HG02970 (cell line): ENCODE measurements at regions not wholly inside any gene's neighbourhood (a gene's known extent, or its start where the extent isn't known, plus 50 kb on each side); places are given as distances from the start of the nearest gene placed in this dataset.
"Not testable (repeated sequence)": the region's sequence is repeated elsewhere in the genome, so short reads cannot be mapped to it uniquely, and the experiment has no call there.

ENCODE experiments used
- ATAC-seq: cut with Tn5 transposase; IDR thresholded peaks from one replicate; pipeline ENCODE4 v1.9.1; 2021; ENCODE audit warnings: mild to moderate bottlenecking, moderate library complexity, moderate number of reproducible peaks; ENCODE audit not compliant: unreplicated experiment, low FRiP score

DNA sequence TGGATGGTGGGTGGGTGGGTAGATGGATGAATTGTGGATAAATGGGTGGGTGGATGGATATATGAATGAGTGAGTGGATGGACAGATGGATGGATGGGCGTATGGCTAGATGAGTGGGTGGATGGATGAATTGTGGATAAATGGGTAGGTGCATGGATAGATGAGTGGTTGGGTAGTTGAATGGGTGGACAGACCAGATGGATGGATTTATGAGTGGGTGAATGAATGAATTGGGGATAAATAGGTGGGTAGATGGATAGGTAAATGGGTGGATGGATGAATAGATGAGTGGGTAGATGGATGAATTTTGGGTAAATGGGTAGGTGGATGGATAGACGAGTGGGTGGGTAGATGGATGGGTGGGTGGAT, 108.7 kb downstream of the NPIPB11 start:
- ATAC-seq = not testable (repeated sequence)

DNA sequence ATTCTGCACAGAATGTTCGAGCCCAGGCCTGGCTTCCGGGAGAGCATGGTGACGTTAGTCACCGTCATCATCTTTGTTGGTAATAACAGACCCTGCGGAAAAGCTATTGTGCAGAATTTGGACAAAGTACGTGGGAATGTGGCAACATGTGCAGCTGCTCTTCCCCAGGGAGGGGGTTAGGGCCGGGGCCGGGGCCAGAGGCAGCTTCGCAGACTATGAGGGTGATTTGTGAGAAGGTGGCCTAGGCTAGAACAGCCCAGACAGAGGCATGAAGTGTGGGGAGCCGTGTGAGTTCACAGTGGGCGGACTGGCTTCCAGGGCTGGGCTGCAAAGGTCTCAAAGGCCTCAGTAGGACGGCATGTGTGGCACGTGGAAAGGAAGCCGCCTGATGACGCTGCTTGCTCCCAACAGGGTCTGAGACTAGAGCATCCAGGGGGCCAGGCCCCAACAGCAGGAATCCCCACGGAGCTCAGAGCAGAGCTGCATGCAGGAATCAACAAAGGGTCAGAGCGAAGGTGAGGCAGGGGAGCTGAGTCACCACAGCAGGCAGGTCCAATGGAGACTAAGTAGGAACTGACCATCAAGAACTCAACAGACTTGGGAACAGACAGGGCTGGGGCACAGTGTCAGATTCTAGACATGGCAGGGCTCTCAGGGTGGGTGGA, 109.2 kb downstream of the NPIPB11 start:
- ATAC-seq = not testable (repeated sequence)

DNA sequence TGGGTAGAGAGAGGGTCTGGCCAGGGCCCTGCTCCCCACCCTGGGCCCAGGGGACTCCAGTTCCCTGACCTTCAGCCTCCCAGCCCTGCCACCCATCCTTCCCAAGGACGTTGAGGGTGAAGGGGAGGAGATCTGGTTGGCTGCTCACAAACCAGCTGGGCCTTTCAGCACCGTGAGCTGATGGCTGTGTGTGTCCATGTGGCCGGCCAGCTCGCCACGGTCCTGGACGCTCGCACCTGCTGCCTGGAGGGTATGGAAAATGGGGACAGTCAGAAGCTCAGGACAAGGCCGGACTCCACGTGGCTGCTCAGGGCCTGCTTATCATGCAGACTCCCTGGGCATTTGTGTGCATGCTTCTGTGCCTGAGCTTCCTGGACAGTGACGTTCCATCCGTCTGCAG, 110.3 kb downstream of the NPIPB11 start:
- ATAC-seq = not testable (repeated sequence)

DNA sequence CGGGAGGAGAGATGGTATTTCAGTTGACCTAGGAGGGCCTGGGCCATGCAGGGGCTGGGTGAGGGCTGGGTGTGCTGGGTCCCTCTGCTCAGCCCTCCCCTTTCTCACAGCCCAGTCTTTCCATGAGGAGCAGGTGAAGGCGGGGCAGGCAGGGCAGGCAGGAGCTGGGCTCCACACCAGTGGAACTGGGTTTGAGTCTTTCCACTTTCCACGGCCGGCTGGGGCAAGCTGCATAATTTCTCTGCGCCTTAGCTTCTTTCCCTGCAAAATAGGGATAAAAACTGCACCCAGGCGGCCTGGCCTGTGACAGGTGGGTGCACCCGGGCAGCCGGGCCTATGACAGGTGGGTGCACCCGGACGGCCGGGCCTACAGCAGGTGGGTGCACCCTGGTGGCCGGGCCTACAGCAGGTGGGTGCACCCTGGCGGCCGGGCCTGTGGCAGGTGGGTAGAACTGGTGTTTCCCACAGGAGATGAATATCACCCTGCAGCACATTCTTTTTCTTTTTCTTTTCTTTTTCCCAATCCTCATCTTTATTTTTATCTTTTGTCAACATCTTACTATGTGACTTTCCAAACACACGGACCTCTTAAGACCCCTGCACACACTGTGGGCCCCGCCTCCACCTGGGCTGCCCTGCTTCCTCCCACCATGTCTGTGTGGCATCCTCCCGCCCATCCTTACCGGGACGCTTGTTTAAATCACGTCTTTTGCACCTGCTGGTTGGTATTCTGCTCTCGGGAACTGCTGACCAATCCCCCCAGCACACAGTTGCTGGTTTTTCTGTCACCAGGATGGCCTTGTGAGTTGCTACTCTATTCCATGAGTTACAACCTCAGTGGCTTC, 111.3 kb downstream of the NPIPB11 start:
- not testable (repeated sequence) for ATAC-seq

DNA sequence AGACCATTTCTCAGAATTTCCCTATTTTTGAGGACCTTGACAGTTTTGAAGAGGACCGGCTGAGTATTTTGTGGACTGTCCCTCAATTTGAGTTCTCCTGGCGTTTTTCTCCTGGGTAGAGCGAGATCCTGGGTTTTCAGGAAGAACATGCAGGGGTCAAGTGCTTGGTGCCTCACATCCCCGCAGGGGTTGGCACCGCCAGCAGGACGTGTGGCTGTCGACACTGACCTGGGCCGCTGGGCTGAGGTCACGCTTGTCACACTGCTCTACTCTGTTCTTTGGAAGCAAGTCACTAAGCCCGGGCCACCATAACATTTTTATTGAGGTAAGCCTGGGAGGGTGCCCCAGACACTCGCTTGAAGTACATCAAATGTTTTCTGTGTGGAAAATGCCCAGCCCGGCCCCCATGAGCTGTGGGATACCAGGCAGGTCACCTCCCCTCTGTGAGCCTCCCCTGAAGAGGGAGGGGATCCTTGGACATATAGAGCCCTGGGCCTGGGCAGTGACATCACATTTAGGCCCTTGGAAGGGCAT, 112.0 kb downstream of the NPIPB11 start:
- ATAC-seq = not testable (repeated sequence)

DNA sequence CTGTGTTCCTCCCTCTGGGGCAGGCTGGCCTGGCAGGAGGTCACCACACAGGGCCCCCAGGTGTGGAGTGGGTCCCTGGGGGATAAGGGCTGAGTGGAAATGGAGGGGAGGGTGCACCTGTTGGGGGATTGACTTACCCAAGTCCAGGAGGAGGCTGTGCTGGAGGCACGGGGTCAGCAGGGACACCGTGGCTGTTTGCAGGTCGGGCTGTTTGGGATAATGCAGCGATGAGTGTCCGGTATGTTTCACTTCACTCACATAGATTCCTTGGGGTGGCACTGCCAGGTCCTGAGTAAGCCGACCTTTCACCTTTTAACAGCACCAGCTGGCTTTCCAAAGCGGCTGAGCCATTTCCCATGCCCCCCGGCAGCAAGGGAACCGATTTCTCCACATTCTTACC, 113.0 kb downstream of the NPIPB11 start:
- not testable (repeated sequence) for ATAC-seq

DNA sequence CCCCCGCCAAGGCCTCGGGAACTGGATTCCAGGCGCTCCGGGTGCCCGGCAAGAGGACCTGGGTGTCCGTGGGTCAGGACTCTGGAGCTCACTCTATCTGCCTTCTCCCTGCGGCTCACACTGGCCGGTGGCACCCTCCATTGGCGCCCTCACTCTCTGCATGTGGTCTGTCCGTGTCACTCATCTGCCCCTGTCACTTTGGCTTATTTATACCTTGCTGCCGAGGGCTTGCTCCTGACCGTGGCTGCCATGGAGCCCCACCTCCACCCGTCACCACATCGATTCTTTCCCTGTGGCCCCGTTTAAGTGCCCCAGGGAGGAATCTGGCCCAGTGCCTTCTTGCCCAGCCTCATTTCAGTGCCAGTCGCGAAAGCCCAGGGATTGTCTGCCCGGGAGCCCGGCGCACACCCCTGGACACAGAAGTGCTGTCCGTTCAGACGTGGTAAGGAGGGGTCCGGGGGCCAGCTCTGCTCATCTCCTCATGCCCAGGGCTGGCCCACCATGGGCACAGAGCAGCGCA, 113.5 kb downstream of the NPIPB11 start:
- ATAC-seq = not testable (repeated sequence)

DNA sequence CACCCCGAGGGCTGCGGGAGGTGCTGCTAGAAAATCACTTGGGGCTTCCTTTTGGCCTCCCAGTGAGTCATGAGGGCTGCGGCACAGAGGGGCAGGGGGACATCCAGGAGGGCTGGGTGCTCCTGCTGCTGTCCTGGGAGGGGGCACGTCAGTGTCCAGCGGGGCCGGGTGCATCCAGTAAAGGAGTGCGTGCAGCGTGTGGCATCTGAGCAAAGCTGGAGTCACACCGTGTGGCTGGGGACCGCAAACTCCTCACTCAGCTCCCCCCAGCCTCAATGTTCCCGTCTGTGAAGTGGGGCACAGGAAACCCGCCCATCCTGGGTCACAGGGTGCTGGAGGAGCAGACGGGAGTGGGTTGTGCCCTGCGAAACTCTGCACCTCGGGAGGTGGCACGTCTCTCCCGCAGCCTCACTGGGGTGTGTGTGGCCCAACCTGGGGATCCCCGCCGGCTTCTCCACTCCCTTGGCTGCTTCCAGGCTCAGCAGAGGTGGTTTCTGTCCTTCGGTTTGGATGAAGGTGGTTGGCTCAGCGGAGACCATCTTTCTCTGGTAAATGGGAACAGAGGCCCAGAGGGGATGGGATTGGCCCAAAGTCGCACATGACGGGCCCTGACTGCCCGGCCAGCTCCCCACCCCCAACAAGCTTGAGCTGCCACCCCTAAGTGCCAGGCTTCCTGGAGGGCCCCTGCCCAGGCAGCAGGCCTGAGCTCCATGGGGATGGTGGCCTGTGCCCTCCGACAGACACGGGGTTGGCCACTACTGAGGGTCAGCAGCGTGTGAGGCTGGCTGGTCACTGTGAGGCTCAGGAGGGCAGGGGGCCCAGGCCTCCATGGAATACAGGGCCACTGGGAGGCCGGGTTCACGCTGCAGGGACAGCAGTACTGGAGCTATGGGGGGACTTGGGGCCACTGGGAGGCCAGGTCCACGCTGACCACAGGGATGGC, 114.9 kb downstream of the NPIPB11 start:
- ATAC-seq = not testable (repeated sequence)

DNA sequence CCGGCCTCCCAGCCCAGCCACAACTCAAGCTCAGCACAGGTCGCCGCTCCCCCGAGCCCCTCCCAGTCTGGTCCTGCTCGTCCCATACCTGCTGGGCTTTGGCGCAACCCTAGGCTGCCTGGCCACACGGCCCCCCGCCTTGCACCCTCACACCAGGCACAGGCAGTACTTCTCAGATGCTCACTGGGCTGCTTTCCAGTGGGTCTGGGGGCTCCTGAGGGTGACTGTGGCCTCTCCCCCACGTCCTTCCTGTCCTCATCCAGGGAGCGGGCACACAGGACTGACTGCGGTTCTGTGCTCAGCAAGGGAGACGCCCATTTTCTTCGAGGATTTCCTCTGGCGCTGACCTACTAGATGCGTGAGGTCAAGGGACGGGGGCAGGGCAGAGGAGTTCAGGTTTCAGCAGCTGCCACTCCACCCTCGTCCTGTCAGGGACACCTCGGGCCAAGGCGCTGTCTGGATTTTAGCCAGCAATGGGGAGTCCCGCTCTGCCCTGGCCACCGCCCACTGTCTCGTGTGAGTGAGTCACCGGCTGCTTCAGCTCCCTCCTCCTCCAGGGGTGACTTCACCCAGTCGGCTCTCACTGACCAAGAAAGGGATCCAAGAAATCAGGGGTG, 115.8 kb downstream of the NPIPB11 start:
- ATAC-seq = peak; percentile 57

DNA sequence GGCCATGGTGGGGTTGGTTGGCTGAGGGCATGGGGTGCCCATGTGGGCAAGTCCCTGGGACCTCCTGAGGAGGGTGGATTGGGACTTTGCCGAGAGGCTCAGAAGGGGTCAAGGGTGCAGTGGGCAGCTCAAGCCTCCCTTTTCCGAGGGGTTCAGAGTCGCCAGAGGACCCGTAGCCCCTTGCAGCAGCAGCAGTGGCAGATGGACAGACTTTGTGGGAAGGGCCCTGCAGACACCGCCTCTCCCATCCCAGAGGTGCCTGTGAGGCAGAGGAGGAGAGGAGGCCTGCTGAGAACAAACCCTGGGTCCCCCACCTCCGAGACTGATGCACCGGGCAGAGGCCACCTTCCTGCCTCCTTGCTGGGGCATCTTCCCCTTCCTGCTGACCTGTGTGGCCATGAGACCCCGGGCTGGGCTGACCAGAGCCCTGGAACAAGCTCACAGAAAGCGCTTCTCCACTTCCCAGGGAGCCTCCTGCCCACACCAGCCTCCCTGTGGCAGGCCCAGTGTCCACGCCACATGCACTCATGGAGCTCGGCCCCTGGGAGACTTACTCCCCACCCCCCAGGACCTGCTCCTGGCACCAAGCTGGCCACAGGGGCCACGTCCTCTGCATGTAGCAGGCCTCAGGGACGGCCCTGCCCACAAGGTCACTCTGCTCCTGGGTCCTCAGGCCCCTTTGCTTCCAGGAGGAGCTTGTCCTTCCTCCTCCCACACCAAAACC, 116.8 kb downstream of the NPIPB11 start:
- ATAC-seq = not testable (repeated sequence)

DNA sequence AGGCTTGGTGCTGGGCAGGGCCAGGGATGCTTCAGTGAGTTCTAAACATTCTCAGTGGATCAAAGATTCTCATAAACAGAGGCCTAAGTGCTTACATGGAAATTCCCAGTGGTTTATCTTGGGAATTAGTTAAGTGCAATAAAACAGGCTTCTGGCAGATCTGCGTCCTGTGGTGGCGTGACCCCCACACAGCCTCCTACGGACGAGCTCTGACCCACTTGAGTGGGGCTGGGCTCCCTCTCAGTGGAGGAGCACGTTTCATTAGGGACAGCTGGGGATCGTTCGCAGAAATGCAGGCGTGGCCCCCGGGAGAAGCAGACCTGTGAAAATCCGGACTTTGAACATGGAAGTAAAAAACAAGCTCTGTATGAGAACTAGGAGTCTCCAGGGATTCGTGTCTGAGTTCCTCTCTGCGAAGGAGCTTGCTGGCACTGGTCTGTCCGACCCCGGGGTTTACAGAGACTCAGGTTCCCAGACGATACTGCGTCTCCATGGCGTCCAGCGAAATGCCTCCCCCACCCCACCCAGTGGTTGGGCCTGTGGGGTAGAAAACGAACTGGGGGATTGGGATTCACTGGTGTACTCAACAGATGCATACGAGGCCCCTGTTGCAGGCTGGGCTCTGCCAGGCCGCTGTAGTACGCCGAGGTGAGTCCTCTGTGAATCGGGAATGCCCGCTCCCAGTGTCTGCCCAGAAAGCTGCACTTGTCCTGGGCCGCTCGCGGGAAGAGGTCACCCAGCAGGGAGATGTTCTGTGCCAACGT, 117.6 kb downstream of the NPIPB11 start:
- ATAC-seq = not testable (repeated sequence)

DNA sequence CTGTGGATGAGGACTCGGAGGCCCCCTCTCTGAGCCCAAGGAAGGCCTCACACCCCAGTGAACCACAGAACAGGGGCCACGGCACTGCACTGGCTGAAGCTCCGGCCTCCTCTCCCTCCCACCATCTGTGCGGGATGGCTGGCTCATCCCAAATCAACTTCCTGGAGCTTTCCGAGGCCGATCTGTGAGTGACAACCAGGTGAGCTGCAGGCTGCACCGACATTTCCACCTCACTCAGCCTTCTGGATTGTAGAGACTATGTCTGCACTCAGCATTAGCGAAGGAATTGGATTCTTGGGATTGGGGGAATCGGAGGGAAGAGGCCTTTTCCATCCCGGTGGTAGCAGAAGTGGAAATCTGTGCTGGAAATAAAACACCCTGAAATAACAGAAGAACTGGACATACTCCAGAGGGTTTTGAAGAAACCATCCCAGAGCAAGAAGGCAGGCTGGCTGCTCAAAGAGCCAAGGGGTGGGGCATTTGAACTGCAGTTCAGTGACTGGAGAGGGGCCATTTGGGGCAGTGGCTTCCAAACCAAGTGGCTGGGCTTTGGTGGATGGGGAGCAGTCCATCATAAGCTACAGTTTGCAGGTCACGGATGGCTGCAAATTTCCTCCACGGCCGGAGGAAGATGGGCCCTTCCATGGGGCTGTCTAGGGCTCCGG, 118.5 kb downstream of the NPIPB11 start:
- ATAC-seq = not testable (repeated sequence)

DNA sequence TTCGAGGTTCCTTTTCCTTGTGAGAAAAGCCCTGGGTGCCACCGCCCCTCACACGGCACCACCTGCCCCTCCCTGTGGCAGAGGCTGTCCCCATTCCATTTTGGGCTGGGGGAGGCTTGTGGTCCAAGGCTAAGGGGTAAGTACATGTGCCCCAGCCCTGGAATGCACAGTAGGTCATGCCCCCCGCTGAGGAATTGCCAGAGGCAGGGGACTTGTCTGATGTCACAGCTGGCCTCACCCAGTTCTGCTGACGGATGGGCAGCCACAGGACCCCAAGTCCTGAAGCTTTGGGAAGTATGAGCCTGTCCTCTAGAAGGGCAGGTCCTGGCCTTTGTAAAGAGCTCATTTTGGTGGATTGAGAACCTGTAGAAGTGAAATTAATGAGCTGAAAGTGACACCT, 119.3 kb downstream of the NPIPB11 start:
- not testable (repeated sequence) for ATAC-seq

DNA sequence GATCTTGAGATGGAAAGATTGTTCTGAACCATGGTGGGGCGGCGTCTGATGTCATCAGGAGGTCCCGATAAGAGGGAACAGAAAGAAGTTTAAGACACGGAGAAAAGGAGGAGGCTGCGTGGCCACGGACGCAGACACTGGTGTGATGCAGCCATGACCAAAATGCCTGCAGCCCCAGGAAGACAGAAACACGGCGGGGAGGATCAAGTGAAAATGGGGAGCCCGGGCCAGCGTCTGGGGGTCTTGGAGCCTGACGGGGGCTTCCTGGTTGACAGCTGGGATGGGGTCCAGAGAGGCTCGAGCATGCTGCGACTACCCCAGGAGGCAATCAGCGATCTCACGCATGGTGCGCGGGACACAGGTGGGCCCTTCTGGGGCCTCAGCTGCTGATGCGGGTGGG, 119.7 kb downstream of the NPIPB11 start:
- ATAC-seq = not testable (repeated sequence)

DNA sequence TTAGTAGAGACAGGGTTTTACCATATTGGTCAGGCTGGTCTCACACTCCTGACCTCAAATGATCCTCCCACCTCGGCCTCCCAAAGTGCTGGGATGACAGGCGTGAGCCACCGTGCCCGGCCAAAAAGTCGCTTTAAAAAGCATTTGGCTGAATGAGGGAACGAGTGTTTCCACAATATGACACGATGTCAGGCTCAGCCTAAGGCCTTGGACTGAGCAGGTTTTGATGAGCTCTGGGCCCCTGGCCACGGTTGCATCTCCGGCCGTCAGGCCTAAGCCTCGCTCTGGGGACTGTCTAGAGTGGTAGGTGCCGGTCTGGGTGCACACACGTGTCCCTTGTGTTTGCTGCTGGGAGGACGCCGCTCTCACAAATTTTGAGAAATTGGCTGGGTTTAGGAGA, 120.3 kb downstream of the NPIPB11 start:
- not testable (repeated sequence) for ATAC-seq

DNA sequence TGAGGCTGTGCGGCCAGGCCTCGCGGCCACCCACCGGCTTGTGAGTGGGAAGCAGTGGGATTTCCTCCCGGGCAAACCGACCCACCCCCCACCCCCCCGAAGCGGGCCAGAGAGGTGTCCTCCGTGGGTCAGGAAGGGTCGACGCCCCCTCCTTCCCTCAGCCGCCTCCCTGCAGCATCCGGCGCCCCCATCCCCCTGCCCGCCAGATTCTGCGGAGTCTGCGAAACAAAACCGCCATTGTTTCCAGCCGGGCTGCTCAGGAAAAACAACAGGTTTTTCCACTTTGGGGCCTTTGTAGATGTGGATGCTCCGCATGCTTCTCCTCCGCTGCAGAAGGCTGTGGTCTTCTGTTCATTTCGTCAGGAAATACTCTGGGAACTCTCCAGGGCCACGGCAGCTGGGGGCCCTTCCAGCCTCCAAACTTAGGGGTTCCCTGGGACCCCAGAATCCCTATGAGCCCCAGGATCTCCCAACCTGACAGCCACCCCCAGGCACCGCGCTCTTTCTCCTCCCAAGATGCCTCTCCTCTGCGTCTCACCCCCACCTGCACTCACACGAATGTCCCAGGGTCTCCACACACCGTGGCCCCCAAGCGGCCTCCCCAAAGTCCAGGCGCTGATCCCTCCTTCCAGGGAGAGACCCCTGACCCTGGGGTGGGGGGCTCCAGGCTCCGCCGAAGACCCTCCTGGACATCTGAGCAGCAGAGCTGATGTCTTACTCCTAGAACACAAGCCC, 121.2 kb downstream of the NPIPB11 start:
- ATAC-seq = not testable (repeated sequence)

DNA sequence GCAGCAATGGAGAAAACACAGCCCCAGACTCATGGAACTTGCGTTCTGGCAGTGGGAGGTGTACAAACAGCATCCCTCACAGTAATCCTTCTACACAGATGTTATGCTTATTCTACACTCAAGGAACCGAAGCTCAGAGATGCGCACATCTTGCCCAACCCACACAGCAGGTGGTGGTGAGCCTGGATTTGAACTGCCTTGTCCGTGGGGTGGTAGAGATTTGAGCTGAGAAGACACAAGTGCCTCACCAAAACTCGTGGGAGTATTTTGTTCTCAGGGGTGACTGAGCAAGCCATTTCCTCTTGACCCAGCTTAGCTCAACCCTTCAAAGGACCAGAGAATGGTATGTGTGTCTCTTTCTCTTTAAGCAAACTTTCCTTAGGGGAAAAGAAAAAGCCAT, 121.8 kb downstream of the NPIPB11 start:
- not testable (repeated sequence) for ATAC-seq
